ENCODE measurements at regions not wholly inside any gene's neighbourhood (a gene's known extent, or its start where the extent isn't known, plus 50 kb on each side); places are given as distances from the start of the nearest gene placed in this dataset.
A peak's percentile ranks its signal among the peaks of the same experiment; 100 is the strongest.

DNA sequence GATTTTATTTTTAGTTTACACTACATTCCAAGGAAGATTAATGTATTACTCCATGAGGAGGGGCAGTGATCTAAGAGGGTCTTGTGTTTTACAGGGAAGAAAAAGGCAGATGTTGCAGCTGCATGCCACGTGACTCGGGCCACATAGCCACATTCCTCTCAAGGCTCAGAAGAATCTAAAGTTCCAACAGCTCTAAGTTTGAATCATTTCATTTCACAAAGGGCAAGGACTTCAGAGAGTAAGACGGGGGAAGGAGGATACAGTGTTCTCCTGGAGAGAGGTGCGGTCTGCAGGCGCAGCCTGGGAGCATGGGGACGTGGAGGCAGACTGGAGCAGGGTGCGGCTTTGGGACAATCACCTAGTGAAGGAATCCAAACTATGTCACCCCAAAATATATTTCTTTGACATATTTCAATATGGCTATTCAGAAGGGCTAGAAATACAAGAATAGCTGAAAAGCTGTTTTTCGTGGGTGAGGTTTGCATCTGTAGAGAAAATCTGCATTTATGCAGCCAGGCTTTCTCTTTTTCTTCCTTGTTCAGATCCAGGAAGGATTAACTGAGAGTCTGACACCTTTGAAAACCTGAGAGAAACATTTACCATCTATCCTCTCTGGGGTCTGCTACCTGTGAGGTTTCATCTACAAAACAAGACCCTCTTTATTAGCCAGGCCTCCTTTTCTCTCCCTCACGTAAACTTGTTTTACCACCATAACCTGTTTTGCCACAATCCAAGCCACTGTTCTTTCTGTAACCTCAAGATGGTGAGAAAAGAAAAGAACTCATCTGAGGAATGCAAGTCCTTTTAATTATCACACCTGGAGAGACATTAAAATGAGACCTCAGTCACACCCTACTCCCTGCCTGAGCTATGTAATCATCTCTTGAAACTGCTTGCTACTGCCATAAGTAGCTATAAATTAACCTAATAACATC, 165.1 kb upstream of the NDUFV2 start:
- Histone ChIP-seq H3K27me3 (ENCODE audit: low read depth, low read length) (no peaks in the 10 kb centered on the region), H3K27ac (ENCODE audit: low read length) (no peak overlapping the region), H3K4me1 (ENCODE audit: control insufficient read depth in 1 of 2, insufficient read depth in 2 of 2, low read length in 2 of 2) (no peaks in the 10 kb centered on the region), H3K36me3 (ENCODE audit: control insufficient read depth in 1 of 2, insufficient read depth in 2 of 2, low read length in 2 of 2) (no peaks in the 10 kb centered on the region), H3K4me3 (ENCODE audit: low read depth in 1 of 2, low read length in 2 of 2) (no peak overlapping the region), H3K9me3 (ENCODE audit: control insufficient read depth in 1 of 2, low read length in 2 of 2) (no peaks in the 10 kb centered on the region)

DNA sequence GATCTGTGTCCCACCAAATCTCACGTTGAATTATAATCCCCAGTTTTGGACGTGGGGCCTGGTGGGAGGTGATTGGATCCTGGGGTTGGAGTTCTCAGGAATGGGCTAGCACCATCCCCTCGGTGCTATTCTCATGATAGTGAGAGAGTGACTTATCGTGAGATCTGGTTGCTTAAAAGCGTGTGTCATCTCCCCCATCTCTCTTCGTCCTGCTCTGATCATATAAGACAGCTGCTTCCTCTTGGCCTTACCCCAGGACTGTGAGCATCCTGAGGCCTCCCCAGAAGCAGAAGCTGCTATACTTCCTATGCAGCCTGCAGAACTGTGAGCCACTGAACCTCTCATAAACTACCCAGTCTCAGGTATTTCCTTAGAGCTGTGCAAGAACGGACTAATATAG, 163.7 kb upstream of the NDUFV2 start:
- no peak overlapping the region for H3K27ac ChIP-seq (ENCODE audit: low read length)
- no peak overlapping the region for H3K4me3 ChIP-seq (ENCODE audit: low read depth in 1 of 2, low read length in 2 of 2)
- no peaks in the 10 kb centered on the region for H3K9me3 ChIP-seq (ENCODE audit: control insufficient read depth in 1 of 2, low read length in 2 of 2)
- H3K36me3 ChIP-seq (ENCODE audit: control insufficient read depth in 1 of 2, insufficient read depth in 2 of 2, low read length in 2 of 2): no peaks in the 10 kb centered on the region
- no peaks in the 10 kb centered on the region for H3K4me1 ChIP-seq (ENCODE audit: control insufficient read depth in 1 of 2, insufficient read depth in 2 of 2, low read length in 2 of 2)
- H3K27me3 ChIP-seq (ENCODE audit: low read depth, low read length): no peaks in the 10 kb centered on the region

DNA sequence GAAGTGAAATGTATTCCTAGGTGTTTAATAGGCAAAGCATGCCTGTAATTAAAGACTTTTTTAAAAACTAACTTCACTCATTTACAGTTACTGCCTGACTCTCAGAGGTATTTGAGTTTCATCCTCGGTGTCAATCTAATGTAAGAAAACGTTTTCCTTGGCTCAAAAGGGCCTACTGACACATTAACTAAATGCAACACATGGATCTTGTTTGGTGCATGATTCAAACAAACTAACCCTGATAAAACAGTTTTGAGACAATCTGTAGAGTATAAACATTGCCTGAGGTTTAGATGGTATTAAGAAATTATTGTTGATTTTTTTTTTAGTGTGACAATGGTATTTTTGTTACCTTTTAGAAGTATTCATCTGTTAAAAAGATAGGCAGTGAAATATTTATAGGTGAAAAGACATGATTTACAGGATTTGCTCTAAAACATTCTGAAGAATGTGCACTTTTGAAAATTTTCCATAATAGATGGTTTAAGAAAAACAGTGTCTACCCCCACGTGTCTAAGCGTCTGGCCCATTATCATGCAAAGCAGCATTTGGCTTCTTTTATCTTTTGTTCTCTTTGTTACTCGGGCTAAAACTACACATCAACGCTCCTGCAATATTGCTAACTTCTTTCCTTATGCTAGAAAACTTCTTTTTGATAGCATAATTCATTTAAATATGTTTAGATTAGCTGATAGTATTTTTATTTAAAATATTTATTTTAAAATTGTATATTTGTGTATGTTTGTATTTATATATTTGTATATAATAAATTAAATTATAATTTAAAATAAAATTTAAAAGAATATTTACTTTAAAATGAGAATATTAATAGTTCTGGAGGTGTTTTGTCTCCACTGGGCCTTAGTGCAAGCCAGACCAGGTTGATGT, 160.2 kb upstream of the NDUFV2 start:
- Histone ChIP-seq H3K4me3 (ENCODE audit: low read depth in 1 of 2, low read length in 2 of 2) (no peak overlapping the region), H3K9me3 (ENCODE audit: control insufficient read depth in 1 of 2, low read length in 2 of 2) (no peaks in the 10 kb centered on the region), H3K4me1 (ENCODE audit: control insufficient read depth in 1 of 2, insufficient read depth in 2 of 2, low read length in 2 of 2) (no peaks in the 10 kb centered on the region), H3K27ac (ENCODE audit: low read length) (no peak overlapping the region), H3K36me3 (ENCODE audit: control insufficient read depth in 1 of 2, insufficient read depth in 2 of 2, low read length in 2 of 2) (no peaks in the 10 kb centered on the region), H3K27me3 (ENCODE audit: low read depth, low read length) (no peaks in the 10 kb centered on the region)

DNA sequence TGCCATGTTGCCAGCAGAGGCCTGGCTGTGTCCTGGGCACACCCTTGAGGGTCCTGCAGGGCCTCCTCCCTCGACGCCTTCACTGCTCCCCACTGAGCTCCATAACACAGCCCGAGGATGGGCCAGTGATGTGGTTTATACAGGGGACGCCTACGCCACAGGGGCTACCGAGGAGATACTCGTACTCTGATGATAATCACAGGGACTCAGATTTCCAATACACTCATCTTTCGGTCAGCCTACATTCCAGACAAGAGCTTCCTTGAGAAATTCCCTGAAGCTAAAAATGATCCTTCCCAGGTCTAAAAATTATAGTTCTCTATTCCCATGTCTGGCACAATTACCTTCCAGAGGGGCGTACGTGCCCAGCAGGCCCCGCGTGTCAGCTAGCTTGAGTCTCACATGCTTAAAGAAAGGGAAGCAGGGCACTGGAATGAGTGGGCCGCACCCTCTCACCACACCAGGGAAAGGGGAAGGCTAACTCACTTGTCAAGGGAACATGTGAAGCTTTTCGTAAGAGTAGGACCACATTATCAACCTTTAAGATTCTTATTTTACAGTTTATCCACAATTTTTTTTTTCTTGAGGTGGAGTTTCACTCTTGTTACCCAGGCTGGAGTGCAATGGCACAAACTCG, 159.5 kb upstream of the NDUFV2 start:
- Histone ChIP-seq H3K36me3 (ENCODE audit: control insufficient read depth in 1 of 2, insufficient read depth in 2 of 2, low read length in 2 of 2) (no peaks in the 10 kb centered on the region), H3K4me1 (ENCODE audit: control insufficient read depth in 1 of 2, insufficient read depth in 2 of 2, low read length in 2 of 2) (no peaks in the 10 kb centered on the region), H3K27me3 (ENCODE audit: low read depth, low read length) (no peaks in the 10 kb centered on the region), H3K27ac (ENCODE audit: low read length) (no peak overlapping the region), H3K9me3 (ENCODE audit: control insufficient read depth in 1 of 2, low read length in 2 of 2) (no peaks in the 10 kb centered on the region), H3K4me3 (ENCODE audit: low read depth in 1 of 2, low read length in 2 of 2) (no peak overlapping the region)

DNA sequence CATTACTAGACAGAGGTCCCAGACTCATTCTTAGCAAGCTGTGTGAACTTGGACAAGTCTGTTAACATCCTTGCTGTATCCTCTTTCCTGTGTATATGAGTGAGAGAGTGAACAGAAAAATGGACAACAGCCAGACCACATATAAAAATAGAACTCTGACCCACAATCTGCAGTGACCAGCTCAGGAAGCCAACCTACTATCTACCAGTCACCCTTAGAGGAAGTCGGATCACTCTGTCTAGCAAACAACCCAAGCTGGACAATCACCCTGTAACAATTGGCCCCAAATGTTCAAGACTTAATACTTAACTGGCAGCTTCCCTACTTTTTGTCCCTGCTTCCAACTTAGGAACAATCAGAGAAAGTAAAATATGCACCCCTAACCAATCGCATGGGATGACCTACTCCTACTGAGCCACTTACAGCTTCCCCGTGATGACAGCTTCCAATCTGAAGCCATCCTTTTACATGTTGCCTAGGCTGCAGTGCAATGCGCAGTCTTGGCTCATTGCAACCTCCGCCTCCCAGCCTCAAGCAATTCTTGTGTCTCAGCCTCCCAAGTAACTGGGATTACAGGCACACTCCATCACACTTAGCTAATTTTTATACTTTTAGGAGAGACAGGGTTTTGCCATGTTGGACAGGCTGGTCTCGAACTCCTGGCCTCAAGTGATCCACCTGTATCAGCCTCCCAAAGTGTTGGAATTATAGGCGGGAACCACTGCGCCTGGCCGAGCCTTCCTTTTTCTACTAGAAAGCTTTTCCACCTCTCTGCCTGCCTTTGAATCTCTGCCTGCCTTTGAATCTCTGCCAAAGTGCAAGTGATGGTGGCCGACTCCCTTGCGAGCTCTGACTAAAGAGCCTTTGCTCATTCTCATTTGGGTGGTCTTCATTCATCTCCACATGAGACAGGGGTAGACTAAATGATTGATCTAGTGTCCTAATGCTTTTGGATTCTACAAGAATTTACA, 158.3 kb upstream of the NDUFV2 start:
- no peak overlapping the region for H3K27ac ChIP-seq (ENCODE audit: low read length)

DNA sequence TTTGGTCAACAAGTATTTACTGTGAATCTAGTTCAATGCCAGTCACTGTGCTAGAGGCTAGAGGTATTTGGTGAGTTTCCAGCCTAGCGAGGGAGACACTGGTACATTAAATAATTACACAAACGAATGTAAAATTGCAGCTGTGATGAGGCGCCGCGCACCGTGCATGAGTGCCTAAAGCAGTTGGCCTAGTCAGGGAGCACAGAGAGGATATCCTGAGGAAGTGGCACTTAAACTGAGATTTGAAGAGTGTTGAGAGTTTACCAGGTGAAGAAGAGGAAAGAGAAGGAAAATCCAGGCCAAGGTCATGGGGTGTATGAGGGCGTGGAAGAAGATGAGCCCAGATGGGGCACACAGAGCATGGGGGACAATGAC, 157.6 kb upstream of the NDUFV2 start:
- H3K27me3 ChIP-seq (ENCODE audit: low read depth, low read length): no peaks in the 10 kb centered on the region
- no peak overlapping the region for H3K4me3 ChIP-seq (ENCODE audit: low read depth in 1 of 2, low read length in 2 of 2)
- no peaks in the 10 kb centered on the region for H3K4me1 ChIP-seq (ENCODE audit: control insufficient read depth in 1 of 2, insufficient read depth in 2 of 2, low read length in 2 of 2)
- H3K9me3 ChIP-seq (ENCODE audit: control insufficient read depth in 1 of 2, low read length in 2 of 2): no peaks in the 10 kb centered on the region
- H3K36me3 ChIP-seq (ENCODE audit: control insufficient read depth in 1 of 2, insufficient read depth in 2 of 2, low read length in 2 of 2): no peaks in the 10 kb centered on the region
- H3K27ac ChIP-seq (ENCODE audit: low read length): no peak overlapping the region

More for the DNA sequence above, 158.3 kb upstream of the NDUFV2 start:
- no peak overlapping the region for H3K4me3 ChIP-seq (ENCODE audit: low read depth in 1 of 2, low read length in 2 of 2)
- no peaks in the 10 kb centered on the region for H3K9me3 ChIP-seq (ENCODE audit: control insufficient read depth in 1 of 2, low read length in 2 of 2)
- no peaks in the 10 kb centered on the region for H3K4me1 ChIP-seq (ENCODE audit: control insufficient read depth in 1 of 2, insufficient read depth in 2 of 2, low read length in 2 of 2)
- H3K36me3 ChIP-seq (ENCODE audit: control insufficient read depth in 1 of 2, insufficient read depth in 2 of 2, low read length in 2 of 2): no peaks in the 10 kb centered on the region
- no peaks in the 10 kb centered on the region for H3K27me3 ChIP-seq (ENCODE audit: low read depth, low read length)

DNA sequence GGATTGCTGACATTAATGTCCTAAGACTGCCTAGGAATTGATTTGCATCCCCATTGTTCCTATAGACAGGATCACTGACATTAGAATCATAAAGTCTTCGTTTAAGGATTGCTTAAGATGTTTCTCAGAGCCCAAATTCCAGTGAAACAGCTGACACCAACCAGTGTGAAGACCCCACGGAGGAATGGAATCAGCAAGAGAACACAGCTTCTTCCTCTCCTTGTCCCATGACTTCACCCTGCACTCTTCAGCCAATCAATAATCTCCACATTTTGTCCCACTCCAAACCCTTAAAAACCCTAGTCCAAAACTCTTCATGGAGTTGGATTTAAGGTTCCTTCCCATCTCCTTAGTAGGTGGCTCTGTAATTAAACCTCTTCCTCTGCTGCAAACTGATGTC, 157.0 kb upstream of the NDUFV2 start:
- no peak overlapping the region for H3K27ac ChIP-seq (ENCODE audit: low read length)
- H3K4me3 ChIP-seq (ENCODE audit: low read depth in 1 of 2, low read length in 2 of 2): no peak overlapping the region
- H3K36me3 ChIP-seq (ENCODE audit: control insufficient read depth in 1 of 2, insufficient read depth in 2 of 2, low read length in 2 of 2): no peaks in the 10 kb centered on the region
- H3K4me1 ChIP-seq (ENCODE audit: control insufficient read depth in 1 of 2, insufficient read depth in 2 of 2, low read length in 2 of 2): no peaks in the 10 kb centered on the region
- no peaks in the 10 kb centered on the region for H3K9me3 ChIP-seq (ENCODE audit: control insufficient read depth in 1 of 2, low read length in 2 of 2)
- no peaks in the 10 kb centered on the region for H3K27me3 ChIP-seq (ENCODE audit: low read depth, low read length)

DNA sequence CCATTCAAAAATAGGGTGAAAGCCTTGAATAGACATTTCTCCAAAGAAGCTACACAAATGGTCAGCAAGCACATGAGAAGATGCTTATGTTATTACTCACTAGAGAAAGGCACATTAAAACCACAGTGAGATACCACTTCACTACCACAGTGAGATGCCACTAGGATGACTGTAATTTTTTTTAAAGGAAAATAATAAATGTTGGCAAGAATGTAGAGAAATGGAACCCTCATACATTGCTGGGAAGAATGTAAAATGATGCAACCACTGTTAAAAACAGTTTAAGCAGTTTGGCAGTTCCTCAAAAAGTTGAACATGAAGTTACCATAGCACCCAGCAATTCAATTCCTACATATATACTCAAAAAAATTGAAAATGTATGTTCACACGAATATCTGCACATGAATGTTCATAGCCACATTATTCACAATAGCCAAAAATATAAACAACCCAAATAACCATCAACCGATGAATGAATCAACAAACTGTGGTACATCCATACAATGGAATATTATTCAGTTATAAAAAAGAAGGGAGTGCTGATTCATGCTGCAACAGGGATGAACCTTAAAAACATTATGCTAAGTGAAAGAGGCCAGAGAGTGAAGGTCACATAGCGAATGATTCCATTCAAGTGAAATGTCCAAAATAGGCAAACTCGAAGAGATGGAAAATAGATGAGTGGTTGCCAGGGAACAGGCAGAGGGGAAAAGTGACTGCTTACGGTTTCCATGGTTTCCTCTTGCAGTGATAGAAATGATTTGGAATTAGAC, 156.2 kb upstream of the NDUFV2 start:
- Histone ChIP-seq H3K27ac (ENCODE audit: low read length) (no peak overlapping the region), H3K36me3 (ENCODE audit: control insufficient read depth in 1 of 2, insufficient read depth in 2 of 2, low read length in 2 of 2) (no peaks in the 10 kb centered on the region), H3K9me3 (ENCODE audit: control insufficient read depth in 1 of 2, low read length in 2 of 2) (no peaks in the 10 kb centered on the region), H3K27me3 (ENCODE audit: low read depth, low read length) (no peaks in the 10 kb centered on the region), H3K4me1 (ENCODE audit: control insufficient read depth in 1 of 2, insufficient read depth in 2 of 2, low read length in 2 of 2) (no peaks in the 10 kb centered on the region), H3K4me3 (ENCODE audit: low read depth in 1 of 2, low read length in 2 of 2) (no peak overlapping the region)

DNA sequence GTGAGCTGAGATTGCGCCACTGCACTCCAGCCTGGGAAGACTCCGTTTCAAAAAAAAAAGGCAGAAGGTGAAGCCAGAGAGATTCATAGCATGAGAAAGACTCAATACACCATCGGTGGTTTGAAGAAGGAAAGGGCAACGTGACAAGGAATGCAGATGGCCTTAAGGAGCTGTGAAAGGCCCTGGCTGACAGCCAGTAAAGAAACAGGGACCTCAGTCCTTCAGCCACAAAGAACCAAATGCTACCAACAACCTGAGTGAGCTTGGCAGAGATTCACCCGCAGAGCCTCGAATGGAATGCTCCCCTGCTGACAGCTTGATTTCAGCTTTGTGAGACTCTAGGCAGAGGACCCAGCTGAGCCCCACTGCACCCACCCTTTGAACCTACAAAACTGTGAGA, 154.9 kb upstream of the NDUFV2 start:
- Histone ChIP-seq H3K36me3 (ENCODE audit: control insufficient read depth in 1 of 2, insufficient read depth in 2 of 2, low read length in 2 of 2) (no peaks in the 10 kb centered on the region), H3K27ac (ENCODE audit: low read length) (peak overlapping the region; percentile 78), H3K4me3 (ENCODE audit: low read depth in 1 of 2, low read length in 2 of 2) (no peak overlapping the region), H3K9me3 (ENCODE audit: control insufficient read depth in 1 of 2, low read length in 2 of 2) (no peaks in the 10 kb centered on the region), H3K27me3 (ENCODE audit: low read depth, low read length) (no peaks in the 10 kb centered on the region), H3K4me1 (ENCODE audit: control insufficient read depth in 1 of 2, insufficient read depth in 2 of 2, low read length in 2 of 2) (no peaks in the 10 kb centered on the region)

DNA sequence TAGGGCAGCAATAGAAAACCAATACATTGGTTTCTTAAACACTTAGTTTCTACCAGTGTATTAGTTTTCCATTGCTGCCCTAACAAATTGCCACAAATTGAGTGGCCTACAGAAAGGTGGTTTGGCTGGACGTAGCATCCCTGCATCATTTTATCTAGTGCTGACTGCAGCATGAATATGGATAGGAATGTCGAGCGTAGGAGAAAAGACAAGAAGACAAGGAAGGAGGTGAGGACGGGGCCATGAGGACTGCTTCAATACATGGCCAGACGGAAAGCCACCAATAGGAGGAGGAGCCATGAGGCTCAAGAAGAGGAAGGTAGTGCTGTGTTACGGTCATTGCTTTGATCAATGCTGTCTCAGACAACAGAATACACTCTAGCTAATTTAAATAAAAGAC, 154.5 kb upstream of the NDUFV2 start:
- H3K36me3 ChIP-seq (ENCODE audit: control insufficient read depth in 1 of 2, insufficient read depth in 2 of 2, low read length in 2 of 2): no peaks in the 10 kb centered on the region
- H3K27me3 ChIP-seq (ENCODE audit: low read depth, low read length): no peaks in the 10 kb centered on the region
- no peaks in the 10 kb centered on the region for H3K9me3 ChIP-seq (ENCODE audit: control insufficient read depth in 1 of 2, low read length in 2 of 2)
- no peaks in the 10 kb centered on the region for H3K4me1 ChIP-seq (ENCODE audit: control insufficient read depth in 1 of 2, insufficient read depth in 2 of 2, low read length in 2 of 2)
- peak overlapping the region; percentile 78 for H3K27ac ChIP-seq (ENCODE audit: low read length)
- H3K4me3 ChIP-seq (ENCODE audit: low read depth in 1 of 2, low read length in 2 of 2): no peak overlapping the region
